Activated T-cell treated with anti-CD3 and anti-CD28 coated beads, Interleukin-2, amount 50 U/mL, for 72 hours (primary cell): ENCODE measurements at regions not wholly inside any gene's neighbourhood (a gene's known extent, or its start where the extent isn't known, plus 50 kb on each side); places are given as distances from the start of the nearest gene placed in this dataset.

Experiments used
- ATAC-seq, 2 donors: fragments of 150-1000 bp; cut with Tn5 transposase; replicated peaks in 1 of 2; 2 replicates each; pipeline ENCODE4 v1.10.0; 2021; ENCODE audit warnings: moderate library complexity in 2 of 2, mild to moderate bottlenecking in 1 of 2
- DNase-seq, 2 donors: peaks; one replicate each; pipeline ENCODE4 v3.0.0; 2021 to 2022; ENCODE audit warnings: mixed read lengths in 1 of 2
- H3K27ac Mint-ChIP-seq: one replicate; pipeline ENCODE4 v1.8.0; 2022; ENCODE audit warnings: mild to moderate bottlenecking, moderate library complexity, mixed read lengths
- H3K27me3 Mint-ChIP-seq: one replicate; pipeline ENCODE4 v1.8.0; 2022; ENCODE audit warnings: low read depth, mixed read lengths
- H3K36me3 Mint-ChIP-seq, 2 donors: one replicate each; pipeline ENCODE4 v1.8.0; 2022; ENCODE audit warnings: mixed read lengths in 2 of 2, mild to moderate bottlenecking in 1 of 2; ENCODE audit not compliant: insufficient read depth in 2 of 2
- H3K4me1 Mint-ChIP-seq: one replicate; pipeline ENCODE4 v1.8.0; 2022; ENCODE audit warnings: low read depth, mixed read lengths
- H3K4me3 Mint-ChIP-seq, 2 donors: one replicate each; pipeline ENCODE4 v1.8.0; 2022; ENCODE audit warnings: mild to moderate bottlenecking in 2 of 2, mixed read lengths in 2 of 2, moderate library complexity in 2 of 2
- H3K9me3 Mint-ChIP-seq, 2 donors: one replicate each; pipeline ENCODE4 v1.8.0; 2022; ENCODE audit warnings: mixed read lengths in 2 of 2

DNA sequence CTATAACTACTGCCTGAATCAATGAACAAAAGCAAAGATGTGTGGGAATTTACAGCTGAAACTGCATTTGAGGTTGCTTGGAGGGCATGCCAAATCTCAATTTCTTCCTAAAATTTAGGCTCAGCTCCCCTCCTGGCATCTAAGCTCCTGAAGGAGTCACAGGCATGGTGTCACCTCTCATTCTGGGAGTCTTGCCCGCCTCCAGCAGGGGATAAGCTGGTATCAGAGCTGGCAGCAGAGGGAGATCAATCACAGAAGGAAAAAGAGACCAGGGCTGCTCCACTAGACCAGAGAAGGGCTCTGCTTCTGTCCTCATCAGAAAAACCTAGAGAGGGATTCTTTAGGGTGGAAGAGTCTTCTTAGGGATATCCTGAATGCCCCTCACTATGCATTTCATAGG, 150.4 kb upstream of the SLC6A11 start:
- ATAC-seq = no peak
- Mint-ChIP-seq H3K9me3 (no peaks in the 10 kb centered on the region), H3K27me3 (peaks cover 18% of the 10 kb centered on the region), H3K4me1 (no peaks in the 10 kb centered on the region), H3K27ac (no peak overlapping the region), H3K4me3 (no peak overlapping the region), H3K36me3 (no peaks in the 10 kb centered on the region)
- DNase-seq = no peak

GRCh38 chr3:10666621-10667020, 149.4 kb upstream of the SLC6A11 start:
- no peak overlapping the region for H3K27ac Mint-ChIP-seq
- H3K9me3 Mint-ChIP-seq = no peaks in the 10 kb centered on the region
- no peaks in the 10 kb centered on the region for H3K4me1 Mint-ChIP-seq
- DNase-seq (no peak), ATAC-seq (peak in 1 of 2 donors; percentile 48)
- peaks cover 18% of the 10 kb centered on the region for H3K27me3 Mint-ChIP-seq
- no peaks in the 10 kb centered on the region for H3K36me3 Mint-ChIP-seq
- H3K4me3 Mint-ChIP-seq = no peak overlapping the region

DNA sequence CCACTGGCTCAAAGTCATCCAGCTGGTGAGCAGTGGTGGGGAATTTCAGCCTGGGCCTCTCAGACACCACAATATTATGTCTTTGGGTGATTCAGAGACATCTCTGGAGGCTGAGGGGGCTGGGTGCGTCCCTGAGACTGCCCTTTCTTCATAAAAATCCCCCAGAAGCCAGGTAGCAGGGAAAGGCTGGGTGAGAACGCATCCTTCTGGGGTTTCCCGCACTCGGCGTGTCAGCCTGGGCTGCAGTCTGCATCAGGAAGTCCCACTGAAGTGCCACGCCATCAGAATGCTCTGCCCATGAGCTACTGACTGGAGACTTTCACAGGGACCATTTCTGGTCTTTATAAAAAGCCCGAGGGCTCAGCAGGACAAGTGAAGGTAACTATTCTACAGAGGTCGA, 148.8 kb upstream of the SLC6A11 start:
- Mint-ChIP-seq H3K4me1 (no peaks in the 10 kb centered on the region), H3K36me3 (no peaks in the 10 kb centered on the region), H3K27me3 (peaks cover 18% of the 10 kb centered on the region), H3K4me3 (no peak overlapping the region), H3K27ac (no peak overlapping the region), H3K9me3 (no peaks in the 10 kb centered on the region)
- DNase-seq = no peak
- peak in 1 of 2 donors; percentile 47 for ATAC-seq

DNA sequence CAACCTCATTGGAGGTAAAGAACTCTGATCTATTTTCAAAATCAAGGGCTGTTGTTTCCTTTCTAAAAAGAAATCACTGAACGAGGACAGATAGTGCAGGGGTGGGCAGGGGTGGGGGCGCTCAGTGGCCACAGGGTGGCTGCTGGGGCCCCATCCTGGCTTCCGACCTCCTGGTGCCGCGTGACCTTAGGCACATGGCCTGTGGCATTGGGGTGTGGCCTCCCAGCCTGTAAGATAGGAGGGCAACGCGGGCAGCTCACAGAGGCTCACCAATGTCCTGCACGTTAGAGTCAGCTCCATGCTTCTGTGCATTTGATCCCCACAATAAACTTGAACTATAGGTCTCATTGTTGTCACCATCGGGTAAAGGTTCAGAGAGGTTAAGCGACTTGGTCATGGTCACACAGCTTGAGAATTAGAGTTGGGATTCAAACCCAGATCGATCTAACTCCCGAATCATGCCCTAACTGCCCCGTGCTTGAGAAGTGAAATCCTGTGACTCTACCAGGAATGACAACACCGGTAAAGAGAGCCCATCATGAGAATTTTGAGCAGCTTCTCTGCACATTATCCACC, 148.0 kb upstream of the SLC6A11 start:
- no peaks in the 10 kb centered on the region for H3K9me3 Mint-ChIP-seq
- peaks cover 18% of the 10 kb centered on the region for H3K27me3 Mint-ChIP-seq
- no peak overlapping the region for H3K4me3 Mint-ChIP-seq
- no peaks in the 10 kb centered on the region for H3K4me1 Mint-ChIP-seq
- ATAC-seq (no peak), DNase-seq (no peak)
- no peaks in the 10 kb centered on the region for H3K36me3 Mint-ChIP-seq
- H3K27ac Mint-ChIP-seq = no peak overlapping the region

- no peak for DNase-seq
- no peaks in the 10 kb centered on the region for H3K36me3 Mint-ChIP-seq
- H3K9me3 Mint-ChIP-seq = no peaks in the 10 kb centered on the region
- no peak for ATAC-seq
- peaks cover 11% of the 10 kb centered on the region for H3K27me3 Mint-ChIP-seq
- no peaks in the 10 kb centered on the region for H3K4me1 Mint-ChIP-seq
- H3K27ac Mint-ChIP-seq = no peak overlapping the region
- no peak overlapping the region for H3K4me3 Mint-ChIP-seq
Observed at GRCh38 chr3:10669490-10670048, 146.5 kb upstream of the SLC6A11 start.

- no peak for ATAC-seq
- Mint-ChIP-seq H3K27me3 (peaks cover 9% of the 10 kb centered on the region), H3K4me3 (no peak overlapping the region), H3K4me1 (no peaks in the 10 kb centered on the region), H3K36me3 (no peaks in the 10 kb centered on the region), H3K9me3 (no peaks in the 10 kb centered on the region), H3K27ac (no peak overlapping the region)
- DNase-seq = no peak
Observed at GRCh38 chr3:10672422-10672821, 143.6 kb upstream of the SLC6A11 start.

GRCh38 chr3:10674578-10674977, 141.4 kb upstream of the SLC6A11 start:
- H3K9me3 Mint-ChIP-seq = no peaks in the 10 kb centered on the region
- ATAC-seq = no peak
- no peak for DNase-seq
- no peaks in the 10 kb centered on the region for H3K4me1 Mint-ChIP-seq
- no peaks in the 10 kb centered on the region for H3K36me3 Mint-ChIP-seq
- H3K4me3 Mint-ChIP-seq = no peak overlapping the region
- H3K27me3 Mint-ChIP-seq = peaks cover 9% of the 10 kb centered on the region
- no peak overlapping the region for H3K27ac Mint-ChIP-seq

- DNase-seq = no peak
Observed at GRCh38 chr3:10676905-10677304, 139.1 kb upstream of the SLC6A11 start.

DNA sequence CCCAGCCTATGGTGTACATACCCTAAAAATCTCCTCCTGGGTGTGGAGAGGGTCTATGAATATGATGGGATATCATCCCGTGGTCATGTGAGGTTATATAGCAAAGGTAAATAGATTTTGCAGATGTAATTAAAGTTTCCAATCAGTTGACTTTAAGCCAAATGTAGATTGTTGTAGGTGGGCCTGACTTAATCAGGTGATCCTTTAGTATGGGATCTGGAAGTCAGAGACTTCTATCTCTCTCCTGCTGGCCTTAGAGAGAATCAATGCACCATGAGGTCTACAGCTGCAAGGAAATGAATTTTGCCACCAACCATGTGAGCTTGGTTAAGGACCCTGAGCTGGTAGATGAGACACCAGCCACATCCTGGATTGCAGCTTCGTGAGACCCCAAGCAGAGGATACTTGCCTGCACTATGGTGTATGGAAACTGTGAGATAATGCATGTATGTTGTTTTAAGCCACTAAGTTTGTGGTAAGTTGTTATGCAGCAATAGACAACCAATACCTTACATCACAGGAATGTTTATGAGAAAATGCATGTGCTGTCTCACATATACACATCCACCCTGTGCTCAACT, 137.1 kb upstream of the SLC6A11 start:
- H3K36me3 Mint-ChIP-seq = no peaks in the 10 kb centered on the region
- peak; percentile 48 to 54 for ATAC-seq
- no peak overlapping the region for H3K27ac Mint-ChIP-seq
- H3K9me3 Mint-ChIP-seq = peaks cover 0 to 2% of the 10 kb centered on the region in 2 donors
- no peak for DNase-seq
- H3K4me3 Mint-ChIP-seq = no peak overlapping the region
- H3K27me3 Mint-ChIP-seq = peaks cover 10% of the 10 kb centered on the region
- no peaks in the 10 kb centered on the region for H3K4me1 Mint-ChIP-seq

More at GRCh38 chr3:10676905-10677304, 139.1 kb upstream of the SLC6A11 start:
- Mint-ChIP-seq H3K36me3 (no peaks in the 10 kb centered on the region), H3K9me3 (peaks cover 0 to 2% of the 10 kb centered on the region in 2 donors), H3K4me1 (no peaks in the 10 kb centered on the region), H3K27me3 (peaks cover 9% of the 10 kb centered on the region), H3K27ac (no peak overlapping the region), H3K4me3 (no peak overlapping the region)
- ATAC-seq = no peak

- H3K4me1 Mint-ChIP-seq = no peaks in the 10 kb centered on the region
- ATAC-seq (no peak), DNase-seq (no peak)
- H3K36me3 Mint-ChIP-seq = no peaks in the 10 kb centered on the region
- H3K27me3 Mint-ChIP-seq = peaks cover 26% of the 10 kb centered on the region
- H3K9me3 Mint-ChIP-seq = peaks cover 0 to 2% of the 10 kb centered on the region in 2 donors
- H3K4me3 Mint-ChIP-seq = no peak overlapping the region
- no peak overlapping the region for H3K27ac Mint-ChIP-seq
Observed at GRCh38 chr3:10680796-10681195, 135.2 kb upstream of the SLC6A11 start.

DNA sequence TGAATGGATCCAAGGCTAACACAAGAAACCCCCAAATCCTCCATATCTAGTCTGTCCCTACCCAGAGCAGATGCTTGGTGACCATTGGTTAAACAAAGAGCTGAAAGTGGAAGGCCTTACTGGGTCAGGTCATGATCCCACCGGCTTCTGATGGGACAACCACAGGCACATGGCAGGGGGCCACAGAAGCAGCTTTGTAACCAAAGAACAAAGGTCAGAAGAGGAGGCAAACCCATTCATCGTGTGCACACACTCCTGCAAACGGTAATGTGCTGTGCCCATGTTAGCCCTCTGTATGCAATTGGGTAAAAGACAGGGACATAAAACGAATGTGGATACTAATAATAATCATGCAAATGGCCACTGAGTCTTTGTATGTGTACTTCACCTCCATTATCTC, 133.3 kb upstream of the SLC6A11 start:
- no peak for ATAC-seq
- Mint-ChIP-seq H3K4me1 (no peaks in the 10 kb centered on the region), H3K4me3 (no peak overlapping the region)

GRCh38 chr3:10683106-10683505, 132.9 kb upstream of the SLC6A11 start:
- DNase-seq (no peak), ATAC-seq (no peak)
- Mint-ChIP-seq H3K27ac (no peak overlapping the region), H3K4me3 (no peak overlapping the region), H3K9me3 (peaks cover 0 to 2% of the 10 kb centered on the region in 2 donors), H3K27me3 (peaks cover 24% of the 10 kb centered on the region), H3K36me3 (no peaks in the 10 kb centered on the region), H3K4me1 (no peaks in the 10 kb centered on the region)

More for the DNA sequence above, 133.3 kb upstream of the SLC6A11 start:
- DNase-seq = no peak
- peaks cover 24% of the 10 kb centered on the region for H3K27me3 Mint-ChIP-seq
- H3K9me3 Mint-ChIP-seq = peaks cover 0 to 2% of the 10 kb centered on the region in 2 donors
- no peaks in the 10 kb centered on the region for H3K36me3 Mint-ChIP-seq
- no peak overlapping the region for H3K27ac Mint-ChIP-seq

GRCh38 chr3:10688126-10688525, 127.9 kb upstream of the SLC6A11 start:
- H3K27me3 Mint-ChIP-seq = peaks cover 30% of the 10 kb centered on the region
- H3K4me1 Mint-ChIP-seq = no peaks in the 10 kb centered on the region
- H3K9me3 Mint-ChIP-seq = no peaks in the 10 kb centered on the region
- DNase-seq = no peak
- no peaks in the 10 kb centered on the region for H3K36me3 Mint-ChIP-seq
- no peak for ATAC-seq
- no peak overlapping the region for H3K4me3 Mint-ChIP-seq
- no peak overlapping the region for H3K27ac Mint-ChIP-seq
